ENCODE measurements at regions not wholly inside any gene's neighbourhood (a gene's known extent, or its start where the extent isn't known, plus 50 kb on each side); places are given as distances from the start of the nearest gene placed in this dataset.

DNA sequence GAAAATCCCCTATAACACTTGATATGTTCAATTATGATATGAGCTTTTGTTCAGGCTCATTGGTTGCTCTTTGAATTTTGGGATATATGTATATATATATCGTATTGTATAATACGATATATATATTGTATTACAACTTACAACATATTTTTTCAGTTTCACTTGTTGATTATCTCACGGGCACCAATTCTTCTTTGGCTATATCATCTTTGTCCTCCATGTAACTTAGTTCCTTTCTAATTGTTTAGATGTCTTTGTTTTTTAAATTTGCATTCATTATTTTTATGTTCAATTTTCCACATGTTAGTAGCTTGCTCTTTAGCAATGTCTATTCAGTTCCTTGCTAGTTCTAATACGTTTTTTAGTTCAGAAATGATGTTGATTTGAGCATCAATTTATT lies 150.0 kb downstream of the BACH1 start:
- Histone ChIP-seq H3K36me3 (ENCODE audit: control insufficient read depth in 2 of 2, insufficient read depth in 1 of 2, low read length in 2 of 2) (no peaks in the 10 kb centered on the region), H3K9me3 (ENCODE audit: control insufficient read depth, insufficient read depth, low read depth, low read length) (no peaks in the 10 kb centered on the region), H3K27ac (ENCODE audit: extremely low read depth, low read depth, low read length) (no peak overlapping the region), H3K4me3 (ENCODE audit: low read depth, low read length) (no peak overlapping the region), H3K4me1 (ENCODE audit: control insufficient read depth, insufficient read depth, low read length) (no peaks in the 10 kb centered on the region)
- ChIA-PET CTCF (interaction anchor here (0.7 to 1.2 kb wide), 2 partner anchors 16 to 406 kb away, joined by 3 to 4 read pairs; no protein-coding TSS in a partner anchor), POLR2A (no interaction called here)
- TF ChIP-seq ZBTB7A (tag by site-specific recombination; IDR thresholded peaks at IDR 0.05; ENCODE audit: low read depth) (no peak), ZNF133 (tag by site-specific recombination; IDR thresholded peaks at IDR 0.05) (peak; percentile 89), YY1 (tag by site-specific recombination; IDR thresholded peaks at IDR 0.05) (no peak), SCRT2 (tag by site-specific recombination; IDR thresholded peaks at IDR 0.05) (peak; percentile 79)

- no peaks in the 10 kb centered on the region for H3K36me3 ChIP-seq (ENCODE audit: control insufficient read depth in 2 of 2, insufficient read depth in 1 of 2, low read length in 2 of 2)
- ChIA-PET CTCF (interaction anchor here (0.6 to 1.2 kb wide), 2 partner anchors 17 to 993 kb away, joined by 3 read pairs; no protein-coding TSS in a partner anchor), POLR2A (interaction anchor here (0.7 kb wide), 1 partner anchor 331 kb away, joined by 4 read pairs; no protein-coding TSS in a partner anchor)
- H3K4me1 ChIP-seq (ENCODE audit: control insufficient read depth, insufficient read depth, low read length): no peaks in the 10 kb centered on the region
- no peaks in the 10 kb centered on the region for H3K9me3 ChIP-seq (ENCODE audit: control insufficient read depth, insufficient read depth, low read depth, low read length)
- H3K27ac ChIP-seq (ENCODE audit: extremely low read depth, low read depth, low read length): no peak overlapping the region
- TF ChIP-seq ZNF501 (tag by site-specific recombination; IDR thresholded peaks at IDR 0.05) (no peak), ZNF132 (tag by site-specific recombination; IDR thresholded peaks at IDR 0.05; ENCODE audit: borderline replicate concordance) (no peak), ZSCAN23 (tag by site-specific recombination; IDR thresholded peaks at IDR 0.05) (no peak), ZNF664 (tag by site-specific recombination; IDR thresholded peaks at IDR 0.05) (no peak)
- TF ChIP-seq, protein P1, sequence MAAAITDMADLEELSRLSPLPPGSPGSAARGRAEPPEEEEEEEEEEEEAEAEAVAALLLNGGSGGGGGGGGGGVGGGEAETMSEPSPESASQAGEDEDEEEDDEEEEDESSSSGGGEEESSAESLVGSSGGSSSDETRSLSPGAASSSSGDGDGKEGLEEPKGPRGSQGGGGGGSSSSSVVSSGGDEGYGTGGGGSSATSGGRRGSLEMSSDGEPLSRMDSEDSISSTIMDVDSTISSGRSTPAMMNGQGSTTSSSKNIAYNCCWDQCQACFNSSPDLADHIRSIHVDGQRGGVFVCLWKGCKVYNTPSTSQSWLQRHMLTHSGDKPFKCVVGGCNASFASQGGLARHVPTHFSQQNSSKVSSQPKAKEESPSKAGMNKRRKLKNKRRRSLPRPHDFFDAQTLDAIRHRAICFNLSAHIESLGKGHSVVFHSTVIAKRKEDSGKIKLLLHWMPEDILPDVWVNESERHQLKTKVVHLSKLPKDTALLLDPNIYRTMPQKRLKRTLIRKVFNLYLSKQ (tag by site-specific recombination; IDR thresholded peaks at IDR 0.05; ENCODE audit: borderline replicate concordance): no peak
- H3K4me3 ChIP-seq (ENCODE audit: low read depth, low read length): no peak overlapping the region
Measured at GRCh38 chr21:29449306-29449950, 150.7 kb downstream of the BACH1 start.

- Histone ChIP-seq H3K9me3 (ENCODE audit: control insufficient read depth, insufficient read depth, low read depth, low read length) (no peaks in the 10 kb centered on the region), H3K4me1 (ENCODE audit: control insufficient read depth, insufficient read depth, low read length) (no peaks in the 10 kb centered on the region), H3K4me3 (ENCODE audit: low read depth, low read length) (no peak overlapping the region), H3K36me3 (ENCODE audit: control insufficient read depth in 2 of 2, insufficient read depth in 1 of 2, low read length in 2 of 2) (no peaks in the 10 kb centered on the region), H3K27ac (ENCODE audit: extremely low read depth, low read depth, low read length) (no peak overlapping the region)
- POLR2A ChIA-PET: interaction anchor here (0.7 kb wide), 1 partner anchor 331 kb away, joined by 4 read pairs; no protein-coding TSS in a partner anchor
- TF ChIP-seq ZNF76 (tag by site-specific recombination; IDR thresholded peaks at IDR 0.05; ENCODE audit: borderline replicate concordance, low read depth): no peak
- TF ChIP-seq ZNF658 (tag by site-specific recombination; IDR thresholded peaks at IDR 0.05): no peak
- no peak for TF ChIP-seq ZFP3 (tag by site-specific recombination; IDR thresholded peaks at IDR 0.05; ENCODE audit: low read depth)
- no peak for TF ChIP-seq ZNF624 (tag by site-specific recombination; IDR thresholded peaks at IDR 0.05)
- TF ChIP-seq ZSCAN30 (tag by site-specific recombination; IDR thresholded peaks at IDR 0.05): no peak
- no peak for TF ChIP-seq ZNF211 (tag by site-specific recombination; IDR thresholded peaks at IDR 0.05; ENCODE audit: low read depth)
- no peak for TF ChIP-seq ZNF2 (tag by site-specific recombination; IDR thresholded peaks at IDR 0.05)
- TF ChIP-seq ZNF362 (tag by site-specific recombination; IDR thresholded peaks at IDR 0.05): no peak
- no peak for TF ChIP-seq ZNF629 (tag by site-specific recombination; IDR thresholded peaks at IDR 0.05)
- CTCF ChIA-PET: interaction anchor here (0.7 to 1.2 kb wide), 2 partner anchors 18 to 354 kb away, joined by 3 read pairs; no protein-coding TSS in a partner anchor
Measured at GRCh38 chr21:29450058-29450457, 151.3 kb downstream of the BACH1 start.

Measured in HEK293 (cell line).